Activated CD4-positive, CD25-positive, alpha-beta regulatory T cell (primary cell): ENCODE measurements at regions not wholly inside any gene's neighbourhood (a gene's known extent, or its start where the extent isn't known, plus 50 kb on each side); places are given as distances from the start of the nearest gene placed in this dataset.
"Not testable (repeated sequence)": the region's sequence is repeated elsewhere in the genome, so short reads cannot be mapped to it uniquely, and the experiment has no call there.

Experiments
- DNase-seq, 4 experiments: peaks; one replicate each; lab custom pipeline; 2025; lab: John Stamatoyannopoulos, UW

DNA sequence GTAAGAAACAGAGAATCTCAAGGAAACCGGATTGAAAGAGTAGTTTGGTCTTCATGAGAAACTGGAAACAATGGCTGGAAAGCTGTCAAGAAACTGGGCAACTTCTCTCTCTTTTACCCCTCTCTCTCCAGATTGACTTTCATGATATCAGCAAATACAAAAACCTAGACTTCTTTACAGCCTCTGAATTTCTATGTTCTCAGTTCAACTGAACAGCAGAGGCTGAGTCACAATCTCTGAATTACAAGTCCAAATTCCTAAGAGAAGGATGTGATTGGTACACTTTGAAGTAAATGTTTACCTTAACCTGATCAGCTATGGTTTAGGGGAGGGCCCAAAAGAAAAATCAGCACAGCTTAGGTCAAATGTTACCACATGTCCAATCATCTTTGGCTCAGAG lies 974.9 kb downstream of the RPA4 start:
- DNase-seq, result no peak

DNA sequence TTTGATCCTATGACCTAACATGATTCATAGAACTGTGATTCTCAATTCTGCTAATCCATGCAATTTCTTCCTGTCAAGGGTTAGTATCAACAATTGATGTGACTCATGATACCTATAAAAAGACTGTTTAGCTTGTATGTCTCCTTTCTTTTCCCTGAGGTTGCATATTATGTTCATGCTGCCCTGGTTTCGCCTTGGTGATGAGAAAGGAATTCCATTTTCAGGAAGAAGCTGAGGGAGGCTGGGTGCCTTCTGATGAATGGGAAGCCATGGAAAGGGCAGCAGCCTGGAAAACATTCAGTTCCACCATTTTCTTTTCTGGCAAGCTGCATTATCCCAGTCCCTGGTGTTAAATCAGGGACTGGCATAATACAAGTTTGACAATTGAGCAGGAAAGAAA lies 976.5 kb downstream of the RPA4 start:
- no peak for DNase-seq

DNA sequence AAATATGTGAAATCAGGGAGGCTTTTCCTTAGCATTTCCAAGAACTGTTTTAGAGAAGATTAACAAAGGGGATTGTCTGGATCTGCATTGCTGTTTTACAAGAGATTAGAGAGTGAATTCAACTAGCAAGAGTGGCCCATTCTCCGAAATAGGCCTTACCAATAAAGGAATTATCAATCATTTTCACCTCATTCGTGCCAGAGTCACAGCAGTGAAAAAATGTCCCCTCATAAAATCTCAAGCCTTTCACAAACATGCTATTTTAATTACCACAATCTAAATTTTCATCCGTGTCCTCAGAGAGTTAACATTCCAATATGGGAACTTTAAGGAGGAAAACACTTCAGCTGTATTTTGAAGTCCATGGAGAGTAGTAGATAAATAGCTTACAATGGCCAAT lies 979.6 kb downstream of the RPA4 start:
- no peak for DNase-seq

DNA sequence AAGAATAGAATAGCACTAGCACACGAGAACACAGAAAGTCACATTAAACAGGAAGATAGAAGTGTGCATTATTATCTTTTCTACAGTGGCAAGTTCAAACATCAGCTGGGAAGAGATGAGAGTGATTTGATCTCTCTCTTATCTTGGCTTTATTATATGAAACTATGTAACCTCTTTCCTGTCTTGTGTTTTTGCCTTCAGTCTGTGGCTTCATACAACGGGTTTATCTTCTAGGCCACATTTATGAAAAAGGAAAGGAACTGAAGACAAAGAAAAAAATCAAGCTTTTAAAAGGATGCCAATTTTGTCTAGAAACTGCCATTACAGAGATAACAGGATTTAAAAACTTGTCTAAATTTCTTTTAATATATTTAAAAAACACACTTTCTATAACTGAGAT lies 983.6 kb downstream of the RPA4 start:
- no peak for DNase-seq

DNA sequence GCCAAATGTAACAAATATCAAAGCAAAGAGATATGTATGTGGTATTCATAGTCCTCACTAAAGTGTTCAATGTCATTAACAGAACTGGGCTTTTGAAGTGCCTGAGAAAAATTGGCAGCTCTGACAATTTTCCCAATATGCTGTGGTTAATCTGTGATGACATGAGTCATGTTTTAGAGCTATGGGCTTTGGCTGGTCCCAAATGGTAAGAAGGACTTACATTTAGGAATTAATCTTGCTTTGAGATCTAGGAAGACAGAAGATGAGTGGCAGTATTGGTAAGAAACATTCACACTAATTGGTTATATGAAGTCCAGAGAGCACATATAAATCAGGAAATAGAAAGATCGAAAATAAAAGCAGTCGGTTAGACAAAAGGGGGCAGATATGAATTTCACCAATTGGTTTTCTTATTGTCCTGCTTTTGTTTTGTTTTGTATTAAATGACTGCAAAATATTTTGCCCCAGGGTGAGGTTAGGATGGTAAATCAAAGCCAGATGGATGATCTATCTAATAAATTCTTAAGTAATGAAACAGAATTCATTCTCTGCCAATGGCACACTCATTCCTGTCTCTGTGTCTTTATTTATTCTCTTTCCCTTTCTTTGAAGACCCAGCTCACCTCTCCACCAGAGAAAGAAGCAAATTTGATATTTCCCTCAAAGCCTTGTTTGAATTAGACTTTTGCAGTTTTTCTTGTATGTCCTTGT lies 993.1 kb downstream of the RPA4 start:
- DNase-seq, result no peak

DNA sequence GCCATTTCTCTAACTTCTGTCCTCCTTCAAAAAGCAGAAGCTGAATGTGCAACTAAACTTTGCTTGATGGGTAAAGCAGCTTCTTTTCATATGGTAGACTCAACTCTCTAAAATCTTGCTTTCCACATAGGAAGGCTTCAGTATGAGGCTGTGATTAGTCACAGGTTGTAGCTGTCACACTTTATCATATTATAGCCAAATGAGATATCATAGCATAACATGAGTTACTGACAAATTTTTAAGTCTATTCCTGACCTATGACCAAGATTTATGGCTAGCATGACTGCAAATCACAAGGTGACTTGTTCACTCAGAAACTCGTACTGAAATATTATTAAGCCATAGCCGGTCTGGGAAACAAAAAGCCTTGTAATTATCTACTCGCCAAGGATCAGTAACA lies 998.6 kb downstream of the RPA4 start:
- no peak for DNase-seq

DNA sequence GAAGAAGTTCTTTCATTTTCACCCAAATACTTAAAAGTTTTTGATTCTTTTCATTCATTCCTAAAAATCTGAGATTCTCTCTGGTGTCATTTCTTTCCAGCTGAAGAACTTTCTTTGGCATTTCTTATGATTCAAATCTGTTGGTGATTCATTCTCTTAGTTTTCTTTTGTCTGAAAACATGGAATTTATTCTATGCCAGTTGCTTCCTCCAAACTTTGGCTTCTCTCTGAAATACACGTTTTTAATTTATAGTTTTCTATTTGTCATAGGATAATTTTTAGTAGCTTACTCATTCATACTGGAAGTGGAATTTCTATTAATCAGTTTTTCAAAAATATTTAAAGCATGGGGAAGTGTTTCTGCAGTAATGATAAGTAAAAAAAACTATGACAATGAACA lies 1012.0 kb downstream of the RPA4 start:
- no peak for DNase-seq

DNA sequence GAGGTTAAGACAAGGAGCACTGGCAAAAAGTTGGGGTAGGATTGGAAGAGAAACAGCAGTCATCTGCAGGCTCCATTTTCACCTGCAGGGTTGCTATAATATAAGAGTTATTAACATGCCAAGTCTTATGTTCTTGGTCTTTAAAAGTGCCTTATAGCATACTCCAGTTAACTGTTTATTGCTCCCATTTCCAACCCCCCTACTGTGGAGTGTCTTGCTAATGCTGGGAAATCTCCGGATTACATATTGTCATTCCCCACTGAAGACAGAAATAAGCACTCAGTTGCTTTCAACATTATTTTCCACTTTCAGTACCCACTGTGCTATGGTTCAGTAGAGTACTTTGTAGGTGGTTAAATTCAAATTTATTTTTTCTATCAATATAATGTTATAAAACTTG lies 1014.3 kb downstream of the RPA4 start:
- no peak for DNase-seq

DNA sequence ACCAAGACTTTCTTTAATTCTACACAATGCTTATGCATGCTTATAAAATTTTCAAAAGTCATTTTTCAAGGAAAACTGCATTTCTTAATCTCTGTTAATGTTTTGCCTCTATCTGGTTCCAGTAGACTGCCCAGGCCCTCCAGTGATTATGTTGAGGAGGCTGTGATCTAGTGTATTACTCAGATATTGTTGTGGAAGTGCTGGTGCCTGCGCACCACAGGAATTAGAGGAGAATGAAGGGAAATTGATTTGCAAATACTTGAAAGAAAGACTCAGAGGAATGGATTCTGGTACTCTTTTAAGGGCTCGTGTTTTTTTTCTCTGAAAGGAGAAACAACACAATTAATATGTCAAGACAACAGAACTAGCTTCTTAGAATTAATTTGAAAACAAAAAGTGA lies 1015.1 kb downstream of the RPA4 start:
- no peak for DNase-seq

DNA sequence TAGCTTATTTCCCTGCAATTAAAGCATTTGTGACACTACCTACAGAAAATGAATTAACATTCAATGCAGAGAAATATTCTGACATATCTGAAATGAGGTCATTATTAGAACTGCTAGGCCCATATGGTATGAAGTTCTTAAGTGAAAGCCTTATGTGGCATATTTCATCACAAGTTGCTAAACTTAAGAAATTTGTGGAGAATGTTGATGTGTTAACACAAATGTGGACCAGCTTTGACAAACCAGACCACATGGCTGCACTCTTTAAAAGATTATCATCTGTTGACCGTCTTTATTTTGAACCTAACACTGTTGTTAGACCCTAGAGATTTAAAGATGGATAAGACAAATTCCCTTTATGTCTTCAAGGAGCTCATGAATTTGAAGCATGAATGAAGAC lies 1024.1 kb downstream of the RPA4 start:
- no peak for DNase-seq

DNA sequence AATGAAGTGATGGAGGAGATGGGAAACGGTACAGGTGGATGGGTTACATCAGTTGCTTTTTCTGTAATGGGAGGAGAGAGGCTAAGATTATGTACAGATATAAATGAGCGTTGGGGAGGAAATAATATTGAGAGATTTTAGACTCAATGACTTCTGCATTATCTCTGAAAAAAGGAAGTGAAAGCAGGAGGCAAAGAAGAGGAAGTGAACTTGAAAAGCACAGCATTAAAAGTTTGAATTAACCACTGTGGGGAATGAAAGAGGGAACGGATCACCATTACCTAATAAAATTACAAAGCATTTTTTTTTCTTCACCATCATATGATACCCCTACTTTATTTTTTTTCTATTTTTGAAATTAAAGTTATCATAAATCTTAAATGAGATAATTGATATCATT lies 1025.5 kb downstream of the RPA4 start:
- DNase-seq, result no peak

DNA sequence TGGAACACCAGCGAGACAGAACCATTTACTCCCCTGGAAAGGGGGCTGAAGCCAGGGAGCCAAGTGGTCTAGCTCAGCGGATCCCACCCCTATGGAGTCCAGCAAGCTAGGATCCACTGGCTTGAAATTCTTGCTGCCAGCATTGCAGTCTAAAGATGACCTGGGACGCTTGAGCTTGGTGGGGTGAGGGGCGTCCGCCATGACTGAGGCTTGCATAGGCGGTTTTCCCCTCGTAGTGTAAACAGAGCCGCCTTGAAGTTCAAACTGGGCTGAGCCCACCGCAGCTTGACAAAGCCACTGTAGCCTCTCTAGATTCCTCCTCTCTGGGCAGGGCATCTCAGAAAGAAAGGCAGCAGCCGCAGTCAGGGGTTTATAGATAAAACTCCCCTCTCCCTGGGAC lies 1031.7 kb downstream of the RPA4 start:
- DNase-seq, result not testable (repeated sequence)

DNA sequence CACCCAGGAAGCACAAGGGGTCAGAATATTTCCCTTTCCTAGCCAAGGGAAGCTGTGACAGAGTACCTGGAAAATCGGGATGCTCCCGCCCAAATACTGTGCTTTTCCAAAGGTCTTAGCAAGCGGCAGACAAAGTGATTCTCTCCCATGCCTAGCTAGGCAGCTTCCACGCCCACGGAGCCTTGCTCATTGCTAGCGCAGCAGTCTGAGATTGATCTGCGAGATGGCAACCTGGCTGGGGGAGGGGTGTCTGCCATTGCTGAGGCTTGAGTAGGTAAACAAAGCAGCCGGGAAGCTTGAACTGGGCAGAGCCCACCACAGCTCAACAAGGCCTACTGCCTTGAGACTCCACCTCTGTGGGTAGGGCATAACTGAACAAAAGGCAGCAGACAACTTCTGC lies 1037.5 kb downstream of the RPA4 start:
- not testable (repeated sequence) for DNase-seq

DNA sequence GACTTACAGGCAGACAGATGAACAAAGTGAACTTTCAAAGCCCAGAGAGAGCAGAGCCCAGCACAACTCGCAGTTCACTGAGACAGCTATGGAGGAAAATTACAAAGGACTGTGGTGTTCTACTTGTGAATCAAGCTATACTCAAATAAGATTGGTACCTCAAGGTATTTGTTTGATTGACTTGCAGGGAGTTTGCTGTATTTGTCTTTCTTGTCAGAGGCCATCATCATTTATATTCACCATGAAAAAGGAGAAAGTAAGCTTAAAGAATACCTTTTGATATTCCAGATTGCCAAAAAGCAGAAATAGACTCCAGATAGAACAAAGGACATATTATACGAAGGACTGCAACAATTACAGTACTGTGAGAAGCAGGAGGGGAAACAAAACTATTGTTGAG lies 1047.9 kb downstream of the RPA4 start:
- DNase-seq, result no peak

DNA sequence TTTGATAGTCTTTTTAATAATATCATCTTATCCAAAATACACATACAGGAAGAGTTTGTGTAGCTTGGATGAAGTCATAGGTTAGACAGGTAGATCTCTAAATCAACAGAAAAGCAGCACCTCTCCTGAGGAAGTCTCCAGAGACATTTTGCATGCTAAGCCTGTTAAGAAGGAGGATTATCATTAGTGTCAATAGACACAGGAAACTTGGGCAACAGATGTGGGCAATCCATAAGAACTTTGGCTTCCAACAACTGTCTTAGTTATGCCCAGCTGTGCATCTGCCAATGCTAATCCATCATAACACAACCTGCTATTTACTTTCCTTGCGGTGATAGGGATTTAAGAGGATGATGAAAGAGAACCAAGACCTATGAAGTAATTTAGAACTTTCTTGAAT lies 1052.6 kb downstream of the RPA4 start:
- DNase-seq, result no peak

DNA sequence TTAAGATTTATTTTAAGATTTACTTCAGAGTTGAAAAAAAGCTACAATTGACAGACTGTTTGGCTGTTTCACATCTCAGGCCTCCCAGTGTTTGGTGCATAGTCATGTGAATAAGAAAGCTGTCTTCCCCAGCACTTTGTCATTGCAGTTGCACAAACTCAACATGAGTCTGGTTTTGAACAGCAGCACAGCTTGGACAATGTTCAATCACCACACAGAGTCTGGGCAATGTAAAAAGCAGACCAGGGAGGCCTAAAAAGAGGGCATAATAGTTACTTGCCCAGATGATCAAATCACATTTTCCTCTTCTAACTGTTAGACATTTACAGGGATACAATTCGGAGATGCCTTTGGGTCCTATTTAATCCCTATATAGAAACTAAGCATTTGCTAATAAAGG lies 1055.0 kb downstream of the RPA4 start:
- no peak for DNase-seq

DNA sequence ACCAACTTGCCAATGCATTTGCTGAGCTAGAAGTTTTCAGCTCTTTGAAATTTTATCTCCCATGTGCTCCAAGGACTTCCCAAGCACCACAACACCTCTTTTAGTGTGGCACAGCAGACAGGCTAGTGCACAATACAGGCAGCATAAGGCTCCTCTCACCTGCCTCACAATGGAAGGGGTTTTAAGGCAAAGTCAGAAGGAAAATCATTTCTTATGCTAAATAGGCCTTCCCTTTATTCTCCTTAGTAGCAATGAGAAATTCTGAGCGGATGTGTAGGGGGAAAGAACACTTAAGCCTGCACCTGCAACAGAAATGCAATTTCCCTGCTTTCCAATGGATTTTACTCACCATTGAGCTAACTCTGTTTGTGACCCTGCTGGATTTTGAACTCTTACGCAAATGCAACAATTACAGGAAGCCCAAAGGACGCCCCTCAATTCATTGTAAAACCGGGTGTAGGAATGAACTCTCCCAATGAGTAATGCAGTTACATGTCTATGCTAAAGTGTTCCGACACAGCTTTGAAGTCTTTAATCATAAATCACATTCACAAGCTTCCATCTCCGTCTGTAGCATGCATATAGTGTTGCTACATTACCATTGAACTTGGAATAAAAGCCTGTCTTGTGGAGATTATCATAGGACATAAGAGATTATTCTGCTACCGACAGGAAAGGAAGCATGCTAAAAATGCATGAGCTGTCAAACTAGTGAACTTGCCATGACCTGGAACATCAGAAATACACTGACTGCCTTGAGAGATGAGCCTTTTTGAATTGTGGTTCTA lies 1084.9 kb downstream of the RPA4 start:
- DNase-seq, result no peak

DNA sequence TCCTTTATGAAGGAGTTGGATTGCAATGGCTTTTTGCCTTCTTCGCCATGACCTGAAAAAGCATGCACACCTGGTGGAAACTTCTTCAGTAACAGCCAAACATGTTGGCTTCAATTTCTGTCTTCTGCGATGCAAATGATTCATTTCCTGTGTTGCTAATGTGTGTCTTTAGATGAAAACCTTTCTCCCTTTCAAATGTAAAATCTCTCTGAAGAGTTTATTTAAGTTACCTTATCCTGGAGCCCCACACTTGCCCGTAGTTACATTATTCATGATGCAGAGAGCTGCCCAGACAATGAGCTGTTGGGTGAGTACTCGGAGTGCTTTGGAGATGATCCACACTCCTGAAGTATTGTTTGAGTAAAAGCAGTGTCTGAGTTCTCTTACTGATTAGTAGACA lies 1100.9 kb downstream of the RPA4 start:
- no peak for DNase-seq

DNA sequence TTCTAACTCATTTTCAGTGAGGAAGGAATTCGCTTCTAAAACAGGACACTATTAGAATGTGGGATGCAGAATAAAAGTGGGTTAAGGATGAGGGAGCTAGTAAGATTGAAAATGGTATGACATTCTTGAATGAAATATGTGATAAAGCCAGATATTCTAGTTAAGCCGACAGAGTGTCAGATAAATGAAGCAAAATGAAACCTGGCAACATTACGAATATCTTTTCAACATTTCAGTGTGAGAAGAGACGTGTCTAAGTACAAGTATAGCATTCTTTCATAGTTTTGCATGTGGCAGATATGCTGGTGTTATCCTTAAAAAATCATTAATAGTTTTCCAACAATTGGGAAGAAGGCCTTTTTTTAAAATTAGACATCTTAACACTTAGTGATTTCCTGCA lies 1101.4 kb downstream of the RPA4 start:
- DNase-seq, result no peak

DNA sequence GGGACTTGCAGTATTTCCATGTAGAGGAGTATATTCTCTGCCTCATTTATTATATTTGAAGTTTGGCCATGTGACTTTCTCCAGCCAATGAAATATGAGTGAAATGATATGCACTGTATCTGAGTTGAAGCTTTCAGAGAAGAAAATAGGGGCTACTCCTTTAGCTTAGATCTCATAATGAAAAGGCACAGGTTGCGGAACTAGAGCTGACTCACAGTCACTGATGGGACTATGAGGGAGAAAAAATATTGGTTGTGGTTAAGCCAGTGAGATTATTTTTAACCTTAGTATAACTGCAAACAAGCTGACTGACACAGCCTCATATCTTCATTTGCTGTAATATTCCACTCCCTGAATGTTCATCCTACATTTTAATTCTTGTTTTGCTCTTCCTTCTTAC lies 1104.3 kb downstream of the RPA4 start:
- DNase-seq, result no peak

DNA sequence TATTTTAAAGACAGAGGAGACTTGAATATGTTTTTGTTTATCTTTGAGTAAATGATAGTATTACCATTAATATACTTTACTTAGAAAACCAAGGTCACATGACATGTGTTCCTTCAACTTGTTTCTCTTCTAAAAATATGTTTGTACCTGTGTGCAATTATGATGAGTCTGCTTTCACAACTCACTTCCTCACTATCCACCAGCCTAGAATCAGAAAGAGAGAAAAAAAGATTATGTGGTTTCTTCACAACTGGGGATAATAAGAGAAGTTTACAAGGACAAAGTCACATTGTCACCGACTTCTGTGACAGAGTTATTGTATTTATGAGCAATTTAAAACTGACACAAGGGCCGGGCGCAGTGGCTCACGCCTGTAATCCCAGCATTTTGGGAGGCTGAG lies 1112.1 kb downstream of the RPA4 start:
- no peak for DNase-seq

DNA sequence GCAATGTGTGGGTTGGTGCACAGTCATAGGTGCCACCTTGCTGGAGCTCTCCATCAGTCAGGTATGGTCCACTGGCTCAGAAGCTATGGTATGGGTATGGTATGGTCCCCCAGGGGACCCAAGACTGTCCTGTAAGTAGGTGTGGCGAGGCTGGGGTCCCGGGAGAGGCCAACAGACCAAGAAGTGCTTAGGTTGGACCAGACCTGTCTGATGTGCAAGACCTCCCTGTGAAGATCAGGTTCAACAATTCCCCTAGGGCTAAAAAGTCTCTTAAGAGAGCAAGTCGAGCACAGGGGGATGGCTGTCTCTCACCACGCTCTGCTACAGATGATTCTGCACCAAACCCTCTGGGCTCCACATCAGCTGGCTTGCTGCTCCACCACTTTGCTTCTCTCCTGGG lies 1145.0 kb downstream of the RPA4 start:
- DNase-seq, result no peak

DNA sequence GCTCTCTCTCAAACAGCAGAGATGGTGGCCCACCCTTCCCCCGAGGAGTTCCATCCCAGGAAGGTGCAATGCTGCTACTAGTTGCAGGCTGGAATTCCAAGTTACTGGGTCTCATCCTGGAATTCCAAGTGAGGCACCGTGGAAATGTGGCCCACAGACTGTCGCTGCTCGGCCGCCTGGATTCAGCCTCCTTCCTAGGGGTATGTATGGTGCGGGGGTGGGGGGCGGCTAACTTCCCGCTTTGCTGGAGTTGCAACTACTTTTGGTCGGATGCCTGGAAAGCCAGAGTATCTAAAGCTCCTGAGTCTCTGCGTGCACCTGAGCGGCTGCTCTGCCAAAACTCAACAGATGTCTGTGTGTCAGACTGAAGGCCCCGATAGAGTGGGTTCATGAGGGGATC lies 1146.2 kb downstream of the RPA4 start:
- DNase-seq, result no peak

DNA sequence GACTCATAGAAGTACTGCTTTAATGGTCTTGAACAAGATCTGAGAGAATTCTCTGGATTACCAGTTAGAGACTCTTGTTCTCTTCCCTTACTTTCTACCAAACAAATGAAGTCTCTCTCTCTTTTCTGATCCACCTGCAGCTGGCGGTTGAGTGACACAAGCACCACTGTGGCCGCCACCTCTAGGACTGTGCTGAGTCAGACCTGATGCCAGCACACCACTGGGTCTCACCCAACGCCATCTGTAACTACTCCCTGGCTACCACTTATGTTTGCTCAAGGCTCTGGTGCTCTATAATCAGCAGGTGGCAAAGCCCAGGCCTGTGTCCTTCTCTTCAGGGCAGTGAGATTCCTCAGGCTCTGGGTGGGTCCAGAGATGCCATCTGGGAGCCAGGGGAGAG lies 1173.5 kb downstream of the RPA4 start:
- no peak for DNase-seq
